Forelimb muscle (tissue), 1 donor: ENCODE measurements at regions not wholly inside any gene's neighbourhood (a gene's known extent, or its start where the extent isn't known, plus 50 kb on each side); places are given as distances from the start of the nearest gene placed in this dataset.

Experiments
- DNase-seq: peaks from one replicate; pipeline ENCODE4 v3.0.0-alpha.2; 2013; ENCODE audit warnings: low read depth

DNA sequence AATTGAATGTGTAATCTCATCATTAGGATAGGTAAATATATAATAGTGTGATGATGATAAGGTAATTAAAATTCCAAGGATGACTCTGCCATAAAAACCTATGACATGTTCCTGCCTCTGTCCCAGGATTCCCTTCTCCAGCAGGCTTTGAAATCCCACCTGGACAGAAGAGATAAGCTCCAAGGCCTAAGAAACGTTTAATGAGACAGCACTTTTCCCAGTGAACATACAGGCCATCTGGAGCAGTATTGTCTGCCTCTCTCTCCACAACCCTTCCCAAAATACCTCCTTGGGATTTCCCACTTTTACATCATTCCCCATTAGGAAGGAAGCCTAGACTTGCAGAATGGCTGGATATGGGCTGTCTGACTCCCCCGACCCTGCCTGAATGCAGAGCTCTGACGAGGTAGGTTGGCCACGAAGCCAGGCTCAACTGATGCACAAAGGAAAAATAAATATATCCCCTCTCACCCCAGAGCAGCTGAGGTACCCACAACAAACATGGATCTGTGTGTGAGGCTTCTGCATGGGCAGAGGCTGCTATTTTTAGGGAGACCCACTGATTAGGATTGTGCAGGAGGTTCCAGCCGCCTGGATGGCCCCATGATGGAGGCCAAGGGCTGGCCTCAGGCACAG lies 71.0 kb downstream of the TMPRSS5 start:
- no peak for DNase-seq

DNA sequence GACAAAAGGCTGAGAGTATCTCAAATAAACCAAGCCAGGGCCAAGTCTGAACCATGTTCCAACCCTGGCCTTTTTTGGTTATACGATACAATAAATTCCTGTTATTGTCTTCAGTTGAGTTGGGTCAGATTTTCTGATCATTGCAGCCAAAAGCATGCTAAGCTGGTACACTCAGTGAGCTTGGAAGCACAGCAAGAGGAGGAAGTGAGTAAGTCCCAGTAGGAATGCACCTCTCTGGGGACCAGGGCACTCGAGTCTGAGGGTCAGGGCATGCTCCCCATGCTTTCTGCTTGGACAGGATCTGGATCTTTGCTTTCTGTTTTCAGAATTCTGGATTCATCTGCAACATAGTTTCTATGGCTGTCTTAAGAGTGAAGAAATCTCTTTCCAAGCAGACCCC lies 73.1 kb downstream of the TMPRSS5 start:
- DNase-seq: no peak

DNA sequence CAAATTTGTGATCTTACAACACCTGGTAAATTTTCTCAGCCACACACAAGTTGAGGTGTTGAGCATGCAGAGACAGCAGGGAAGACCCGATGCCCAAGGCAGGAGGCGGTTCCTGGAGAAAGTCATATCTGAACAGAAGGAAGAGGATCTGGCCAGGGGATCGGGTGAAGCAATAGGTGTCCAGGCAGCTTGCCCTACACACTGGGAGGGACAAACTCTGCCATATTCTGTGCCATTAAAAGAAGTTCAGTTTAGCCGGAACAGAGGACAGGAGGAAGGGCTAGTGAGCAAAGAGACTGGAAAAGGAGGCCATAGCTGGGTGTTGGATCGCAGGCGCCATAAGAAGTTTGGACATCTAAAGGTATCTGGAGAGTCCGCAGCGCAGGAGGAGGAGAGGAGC lies 76.5 kb downstream of the TMPRSS5 start:
- DNase-seq: no peak

DNA sequence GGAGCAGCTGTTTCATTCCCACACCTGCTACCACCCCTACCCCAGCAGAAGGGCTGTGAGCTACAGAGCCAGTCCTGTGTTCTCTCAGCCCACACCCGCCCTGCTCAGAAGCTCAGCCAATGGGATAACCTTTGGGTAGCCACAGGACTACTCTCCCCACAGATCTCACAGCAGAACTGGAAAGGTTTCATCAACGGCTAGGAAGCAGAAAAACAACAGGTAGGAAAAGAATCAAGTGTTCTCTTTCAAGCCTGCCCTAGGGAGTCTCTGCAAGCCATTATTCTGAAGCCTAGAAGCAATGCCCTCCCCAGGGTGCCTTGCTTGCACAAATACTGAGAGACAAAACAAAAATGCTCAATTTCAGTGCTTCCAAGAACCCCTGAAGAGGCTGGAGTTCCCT lies 77.2 kb downstream of the TMPRSS5 start:
- DNase-seq: no peak

DNA sequence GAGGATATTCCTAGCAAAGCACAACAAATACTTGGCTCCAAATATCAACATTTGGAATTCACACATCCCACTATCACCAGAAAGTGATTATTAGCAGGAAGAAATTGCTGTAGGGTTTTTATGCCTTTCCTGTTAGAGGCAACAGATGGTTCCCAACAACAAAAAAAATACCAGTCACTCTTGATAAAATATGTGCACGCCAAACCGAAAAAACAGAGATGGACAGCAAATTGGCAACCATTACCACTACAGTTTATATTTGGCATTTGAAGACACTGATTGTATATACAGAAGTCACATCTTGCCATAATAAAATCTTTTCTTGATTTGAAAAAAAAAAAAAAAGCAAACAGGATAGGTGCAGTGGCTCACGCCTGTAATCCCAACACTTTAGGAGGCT lies 78.2 kb downstream of the TMPRSS5 start:
- no peak for DNase-seq

DNA sequence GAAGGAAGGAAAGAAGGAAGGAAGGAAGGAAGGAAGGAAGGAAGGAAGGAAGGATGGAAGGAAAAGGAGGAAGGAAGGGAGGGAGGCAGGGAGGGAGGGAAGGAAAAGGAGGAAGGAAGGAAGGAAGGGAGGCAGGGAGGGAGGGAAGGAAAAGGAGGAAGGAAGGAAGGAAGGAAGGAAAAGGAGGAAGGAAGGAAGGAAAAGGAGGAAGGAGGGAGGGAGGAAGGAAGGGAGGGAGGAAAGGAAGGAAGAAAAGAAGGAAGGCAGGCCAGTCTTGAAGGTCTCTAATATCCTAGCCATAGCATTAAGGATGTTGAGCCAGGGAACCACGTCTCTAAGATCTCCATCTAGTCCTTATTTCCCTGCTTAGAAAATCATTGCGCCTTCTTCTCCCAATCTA lies 78.8 kb downstream of the TMPRSS5 start:
- DNase-seq: no peak

DNA sequence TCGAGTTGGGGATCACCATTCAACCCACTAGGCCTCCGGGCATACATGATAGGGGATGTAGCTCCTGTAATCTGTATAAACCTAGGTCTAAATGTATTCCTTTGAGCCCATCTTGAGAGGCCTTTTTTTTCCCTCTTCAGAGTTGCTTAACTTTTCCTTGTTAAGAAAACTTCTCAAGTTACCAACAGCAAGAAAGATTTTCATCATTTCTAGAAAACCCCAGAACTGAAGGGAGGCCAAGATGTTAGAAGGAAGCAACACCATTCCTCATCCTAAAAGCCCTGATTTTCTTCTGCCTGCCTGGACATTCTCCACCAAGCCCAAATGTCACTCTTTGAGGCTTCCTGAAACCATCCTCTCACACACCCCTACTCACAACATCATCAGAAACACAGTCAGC lies 79.4 kb downstream of the TMPRSS5 start:
- no peak for DNase-seq

DNA sequence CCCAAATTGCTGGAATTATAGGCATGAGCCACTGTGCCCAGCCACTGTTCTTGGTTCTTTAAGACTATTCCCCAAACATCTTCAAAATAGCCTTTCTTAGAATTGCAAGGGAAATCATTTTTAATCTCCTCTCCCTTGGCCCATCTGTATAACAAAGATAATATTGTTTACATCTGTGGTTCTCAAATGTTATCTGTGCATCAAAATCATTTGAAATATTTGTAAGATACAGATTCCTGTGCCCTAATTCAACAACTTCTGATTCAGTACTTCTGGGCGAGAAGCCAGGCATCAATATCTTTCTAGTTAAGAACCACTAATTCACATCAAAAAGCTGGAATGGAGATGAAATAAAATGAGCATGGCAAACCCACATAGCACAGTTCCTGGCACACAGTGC lies 83.0 kb downstream of the TMPRSS5 start:
- DNase-seq: no peak

DNA sequence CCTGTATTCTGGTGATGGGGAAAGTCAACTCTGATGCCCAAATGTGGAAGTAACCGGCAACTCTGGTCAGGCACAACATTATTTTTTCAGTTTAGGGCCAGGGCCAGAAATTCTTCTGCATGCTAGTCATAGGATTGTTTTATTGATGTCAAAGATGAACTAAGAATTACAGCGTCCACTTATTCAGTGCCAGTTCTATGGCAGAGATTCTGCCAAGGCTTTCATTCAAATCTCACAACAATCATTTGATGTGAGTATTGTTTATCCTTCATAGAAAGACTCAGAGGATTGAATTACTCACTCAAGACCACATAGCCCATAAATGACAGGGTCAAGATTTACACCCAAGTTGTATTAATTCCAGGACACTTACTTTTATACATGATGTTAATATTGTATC lies 87.7 kb downstream of the TMPRSS5 start:
- DNase-seq: no peak

DNA sequence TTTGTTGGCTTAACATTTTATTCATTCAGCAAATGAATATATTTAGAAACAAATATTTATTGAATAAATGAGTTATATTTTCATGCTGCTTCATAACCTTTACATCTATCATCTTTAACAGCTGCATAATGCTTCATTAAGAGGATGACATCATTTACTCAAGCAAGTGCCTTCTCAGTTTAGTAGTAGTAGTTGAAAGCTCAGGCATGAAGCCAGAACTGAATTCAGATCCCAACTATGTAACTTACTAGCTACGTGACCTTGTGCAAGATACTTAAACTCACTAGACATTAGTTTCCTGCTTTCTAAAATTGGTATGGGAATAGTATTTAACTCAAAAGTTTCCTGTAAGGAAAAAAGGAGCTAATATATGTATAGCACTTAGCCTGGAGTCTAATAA lies 90.3 kb downstream of the TMPRSS5 start:
- DNase-seq: no peak

DNA sequence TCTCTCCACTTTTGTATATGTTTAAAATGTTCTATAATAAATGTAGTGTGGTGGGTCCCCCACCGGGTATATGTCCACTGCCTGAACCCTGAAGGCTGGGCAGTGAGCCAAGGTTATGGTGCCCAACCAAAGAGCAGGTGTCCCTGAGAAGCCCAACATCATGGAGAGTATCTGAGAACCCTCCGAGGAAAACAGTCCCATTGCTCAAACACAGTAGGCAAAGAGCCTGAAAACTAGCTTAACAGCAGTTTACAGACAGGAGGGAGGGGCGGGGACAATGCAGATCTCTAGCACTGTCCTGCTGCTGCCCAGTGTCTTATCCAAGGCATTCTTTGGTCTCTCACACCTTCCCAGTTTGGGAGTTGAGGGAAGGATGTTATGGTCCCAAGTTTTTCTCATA lies 91.0 kb downstream of the TMPRSS5 start:
- DNase-seq: no peak

DNA sequence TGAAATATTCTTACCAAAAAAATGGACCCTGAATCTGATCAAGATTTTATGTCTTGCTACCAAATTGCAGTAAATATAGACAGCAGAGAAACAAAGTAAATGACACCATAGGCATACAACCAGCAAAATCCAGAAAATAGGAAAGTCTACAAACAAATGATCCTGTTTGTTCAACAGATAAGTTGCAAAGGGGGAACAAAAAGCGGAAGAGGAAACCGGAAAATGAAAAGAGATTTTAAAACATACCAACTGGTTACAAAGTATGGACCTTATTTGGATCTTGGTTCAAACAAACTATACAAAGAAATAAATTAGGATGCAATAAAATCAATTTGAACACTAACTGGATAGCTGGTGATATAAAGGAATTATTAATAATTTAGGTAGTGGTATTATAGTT lies 92.0 kb downstream of the TMPRSS5 start:
- no peak for DNase-seq

DNA sequence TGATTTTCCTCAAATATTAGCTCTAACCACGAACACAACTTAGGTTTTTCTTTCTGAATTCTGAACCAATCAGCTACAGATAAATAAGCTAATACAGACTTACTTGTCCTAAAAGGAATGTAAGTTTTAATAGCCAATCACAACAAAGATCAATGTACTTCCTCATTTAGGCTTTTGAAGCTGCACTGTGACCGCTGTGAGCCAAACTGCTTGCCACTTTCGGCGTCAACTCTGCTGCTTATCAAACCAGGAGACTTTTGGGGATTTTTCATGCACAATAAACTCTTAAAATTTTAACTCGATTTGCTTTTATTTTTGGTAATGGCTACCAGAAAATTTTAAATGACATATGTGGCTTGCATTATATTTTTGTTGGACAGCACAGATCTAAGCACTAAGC lies 92.5 kb downstream of the TMPRSS5 start:
- DNase-seq: no peak

DNA sequence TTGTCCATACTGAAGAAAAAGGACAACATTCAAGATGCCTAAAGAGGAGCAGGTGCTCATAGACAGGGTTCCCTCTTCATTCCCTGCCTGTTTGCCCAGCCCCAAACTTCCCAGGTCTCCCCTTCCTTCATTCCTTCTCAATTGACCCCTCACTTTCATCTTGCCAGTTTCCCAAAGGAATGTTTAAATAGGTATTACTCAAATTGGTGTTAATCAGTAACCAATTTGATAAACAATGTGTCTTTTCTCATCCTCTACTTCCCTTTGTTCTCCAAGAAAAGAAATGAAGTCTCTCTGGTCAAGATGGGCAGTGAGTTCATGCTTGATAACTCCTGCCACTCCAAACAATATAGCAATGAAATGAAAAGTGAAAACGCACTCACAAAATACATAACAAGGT lies 101.9 kb downstream of the TMPRSS5 start:
- DNase-seq: no peak

DNA sequence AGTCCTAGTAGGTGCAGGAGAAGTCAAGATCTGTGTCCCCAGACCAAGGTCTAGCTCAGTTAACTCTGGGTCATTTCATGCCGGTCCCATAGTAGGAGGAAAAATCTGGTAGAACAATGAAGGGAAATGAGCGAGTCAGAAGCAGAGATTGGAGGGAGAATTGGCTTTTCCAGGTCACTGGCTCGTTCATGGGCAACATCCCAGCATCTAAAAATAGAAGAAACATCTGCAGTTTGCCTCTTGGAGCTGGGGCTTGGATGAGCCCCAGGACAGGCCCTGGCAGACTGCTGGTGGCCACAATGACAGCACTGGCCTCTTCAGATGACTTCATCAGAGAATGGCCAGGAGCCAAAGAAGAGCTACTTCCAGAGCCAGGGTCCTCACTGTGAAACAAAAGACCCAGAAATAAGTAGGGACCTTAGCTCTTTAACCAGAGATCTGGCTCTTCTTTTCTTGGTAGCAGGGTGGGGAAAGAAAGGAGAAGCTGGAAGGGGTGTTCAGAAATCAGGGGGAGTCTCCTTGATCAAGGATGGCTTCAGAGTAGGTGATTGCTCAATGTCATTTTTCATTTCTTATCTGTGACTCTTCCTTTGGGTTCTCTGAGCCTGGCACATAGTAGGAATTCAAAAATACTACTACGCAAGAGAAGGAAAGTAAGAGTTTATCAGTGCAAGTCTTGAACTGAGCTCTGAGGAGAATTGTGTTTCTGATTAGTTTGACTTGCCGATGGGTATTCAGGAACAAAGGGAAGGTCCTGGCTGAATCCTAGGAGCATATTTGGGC lies 102.6 kb downstream of the TMPRSS5 start:
- DNase-seq: peak; percentile 28

DNA sequence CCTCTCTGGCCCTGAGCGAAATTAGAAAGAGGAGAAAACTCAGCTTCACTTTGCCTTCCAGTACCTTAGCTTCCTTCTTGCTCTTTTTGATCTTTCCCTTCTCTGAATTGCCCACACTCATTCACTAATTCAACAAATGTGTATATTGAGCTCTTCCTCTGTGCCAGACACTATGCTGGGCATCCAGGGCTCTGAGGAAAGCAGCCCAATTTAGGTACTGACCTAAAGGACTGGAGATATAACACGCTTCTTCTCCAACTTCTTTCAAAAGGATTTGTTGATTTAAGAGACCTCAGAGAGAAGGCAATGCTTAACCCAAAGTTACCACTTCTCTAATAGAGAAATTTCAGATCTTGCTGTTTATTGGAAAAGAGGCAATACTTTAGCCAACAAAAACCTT lies 103.6 kb downstream of the TMPRSS5 start:
- DNase-seq: no peak

DNA sequence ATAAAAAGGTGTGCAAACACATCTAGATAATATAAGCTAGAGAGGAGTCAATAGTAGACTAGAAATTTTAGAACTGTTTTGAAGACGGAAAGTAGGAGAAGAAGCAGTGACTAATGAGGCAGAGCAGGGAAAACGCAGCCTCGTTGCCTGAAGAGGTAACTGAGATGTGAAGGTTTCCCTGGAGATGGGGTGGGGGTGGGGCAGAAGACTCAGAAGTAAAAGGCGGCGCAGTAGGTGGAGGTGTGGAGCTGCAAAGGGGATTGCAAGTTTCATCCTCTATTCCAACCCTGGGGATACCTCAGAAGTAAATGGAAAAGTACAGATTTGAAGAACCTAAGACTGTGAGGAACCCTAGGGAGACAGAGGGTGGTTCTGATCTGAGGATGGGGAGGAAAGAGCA lies 109.5 kb downstream of the TMPRSS5 start:
- DNase-seq: no peak

DNA sequence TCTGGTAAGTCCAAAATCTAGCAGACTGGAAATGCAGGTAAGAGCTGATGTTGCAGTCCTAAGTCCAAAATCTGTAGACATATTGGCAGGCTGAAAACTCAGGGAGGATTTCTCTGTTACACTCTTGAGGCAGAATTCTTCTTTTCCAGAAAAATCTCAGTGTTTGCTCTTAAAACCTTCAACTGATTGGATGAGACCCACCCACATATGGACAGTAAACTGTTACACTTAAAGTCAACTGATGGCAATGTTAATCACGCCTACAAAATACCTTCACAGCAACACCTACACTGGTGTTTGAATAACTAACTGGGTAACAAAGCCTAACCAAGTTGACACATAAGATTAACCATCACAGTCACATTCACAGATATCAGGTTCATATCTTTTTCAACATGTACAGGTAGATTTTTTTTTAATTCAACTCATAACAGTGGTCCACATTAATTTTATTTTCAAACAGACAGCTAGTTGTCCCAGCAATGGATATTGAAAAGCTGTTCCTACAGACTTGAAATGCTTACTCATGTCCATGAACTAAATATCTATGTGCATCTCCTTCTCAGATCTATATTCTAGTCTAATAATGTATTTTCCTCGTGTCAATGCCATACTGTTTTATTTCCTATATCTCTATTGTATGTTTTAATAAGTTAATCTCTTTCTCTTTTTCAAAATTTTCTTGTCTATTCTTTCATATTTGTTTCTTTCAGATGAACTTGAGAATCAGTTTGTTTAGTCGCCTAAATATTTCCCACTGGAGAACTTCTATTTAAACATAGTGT lies 110.1 kb downstream of the TMPRSS5 start:
- DNase-seq: no peak

DNA sequence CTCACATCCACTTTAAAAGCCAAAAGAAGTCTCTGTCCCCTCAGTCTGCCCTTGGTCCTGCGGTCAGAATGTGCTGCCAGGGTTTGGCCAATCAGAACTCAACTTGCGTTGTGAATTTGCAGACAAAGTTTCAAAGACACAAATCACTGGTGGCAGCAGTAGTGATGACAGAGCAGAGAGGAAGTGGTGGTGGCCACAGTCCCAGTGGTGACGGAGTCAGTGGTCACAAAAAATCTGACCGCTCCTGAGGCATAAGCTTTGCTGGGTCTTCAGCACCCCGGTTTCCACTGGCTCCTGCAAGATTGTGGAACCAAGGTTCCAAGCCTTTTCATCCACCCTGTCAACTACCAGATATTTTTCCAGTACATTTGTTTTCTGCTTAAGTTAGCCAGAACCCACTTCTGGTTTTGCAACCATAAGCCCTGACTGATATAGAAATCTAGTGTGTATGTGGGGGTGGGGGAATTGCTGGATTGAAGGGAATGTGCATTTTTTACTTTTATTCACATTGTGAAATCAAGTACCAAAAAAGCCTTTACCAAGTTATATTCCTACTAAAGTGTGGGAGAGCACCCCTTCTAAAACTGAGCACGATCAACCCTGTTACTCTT lies 112.3 kb downstream of the TMPRSS5 start:
- DNase-seq: no peak

DNA sequence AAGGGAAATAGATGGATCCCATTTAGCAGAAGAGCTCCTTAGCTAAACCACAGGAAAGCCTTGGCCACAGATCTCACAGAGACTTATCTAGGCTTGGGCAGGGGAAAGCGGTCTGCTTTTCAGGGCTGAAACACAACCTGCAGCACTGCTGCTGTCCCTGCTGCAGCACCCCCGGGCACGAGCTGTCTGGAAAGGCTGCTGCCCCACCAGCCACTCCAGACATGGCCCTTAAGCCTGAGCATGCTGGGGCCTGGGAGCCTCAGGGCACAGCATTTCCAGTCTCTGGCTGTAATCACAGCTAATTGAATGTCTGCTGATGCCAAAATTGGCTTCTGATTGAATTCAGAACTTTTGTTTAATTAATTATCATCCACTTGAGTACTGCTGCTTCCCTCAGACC lies 115.0 kb downstream of the TMPRSS5 start:
- DNase-seq: no peak

DNA sequence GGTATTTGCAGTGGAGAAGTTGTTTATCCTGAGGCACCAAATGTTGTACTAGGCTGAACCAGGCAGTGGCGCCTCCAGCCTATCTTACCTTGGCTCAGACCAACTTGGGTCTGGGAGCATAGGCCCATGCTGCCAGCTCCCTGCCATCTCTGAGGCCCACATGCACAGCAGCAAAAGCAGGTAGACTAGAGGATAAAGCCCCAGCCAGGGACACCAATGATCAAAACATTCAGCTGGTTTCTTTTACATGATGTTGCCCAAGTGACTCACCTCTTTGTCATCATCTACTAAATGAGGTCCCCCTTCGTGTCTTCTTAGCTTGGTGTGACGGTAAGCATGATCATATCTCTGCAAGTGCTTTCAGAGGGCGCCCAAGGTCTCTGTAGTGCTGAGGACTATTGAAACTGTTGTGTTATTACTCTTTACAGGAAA lies 112.1 kb upstream of the DRD2 start:
- DNase-seq: no peak

DNA sequence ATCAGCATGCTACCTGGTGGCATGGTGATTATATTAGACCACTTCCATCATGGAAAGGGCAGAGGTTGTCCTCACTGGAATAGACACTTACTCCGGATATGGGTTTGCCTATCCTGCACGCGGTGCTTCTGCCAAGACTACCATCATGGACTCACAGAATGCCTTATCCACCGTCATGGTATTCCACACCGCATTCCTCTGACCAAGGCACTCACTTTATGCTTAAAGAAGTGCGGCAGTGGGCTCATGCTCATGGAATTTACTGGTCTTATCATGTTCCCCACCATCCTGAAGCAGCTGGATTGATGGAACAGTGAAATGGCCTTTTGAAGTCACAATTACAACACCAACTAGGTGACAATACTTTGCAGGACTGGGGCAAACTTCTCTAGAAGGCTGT lies 109.2 kb upstream of the DRD2 start:
- DNase-seq: no peak

DNA sequence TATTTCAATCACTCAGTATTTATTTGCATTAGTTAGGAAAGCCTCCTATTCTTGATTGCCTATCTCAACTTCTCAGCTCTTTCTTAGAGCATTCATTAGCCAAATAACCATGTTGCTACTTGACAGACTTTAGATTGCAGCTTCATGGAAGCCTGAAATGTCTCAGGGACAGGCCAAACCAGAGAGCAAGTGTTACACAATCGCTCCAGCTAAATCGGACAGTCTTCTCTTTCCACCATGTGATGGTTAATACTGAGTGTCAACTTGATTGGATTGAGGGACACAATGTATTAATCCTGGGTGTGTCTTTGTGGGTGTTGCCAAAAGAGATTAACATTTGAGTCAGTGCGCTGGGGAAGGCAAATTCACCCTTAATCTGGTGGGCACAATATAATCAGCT lies 106.5 kb upstream of the DRD2 start:
- DNase-seq: no peak
